GM12875 (cell line): ENCODE measurements at regions not wholly inside any gene's neighbourhood (a gene's known extent, or its start where the extent isn't known, plus 50 kb on each side); places are given as distances from the start of the nearest gene placed in this dataset.

Source experiments
- H3K4me3 ChIP-seq: one replicate; pipeline ENCODE4 v1.5.1; 2011; ENCODE audit warnings: low read depth, low read length, control low read depth
- CTCF ChIP-seq: IDR thresholded peaks from 2 replicates; pipeline ENCODE4 v1.5.1; 2011; ENCODE audit warnings: low read depth, mild to moderate bottlenecking, control low read depth, inconsistent platforms, low read length, moderate library complexity, borderline replicate concordance; ENCODE audit not compliant: insufficient read depth

GRCh38 chr1:221157026-221157761, 278.0 kb downstream of the HLX start:
- no peak overlapping the region for H3K4me3 ChIP-seq
- TF ChIP-seq CTCF = no peak

GRCh38 chr1:221159608-221160007, 280.4 kb downstream of the HLX start:
- H3K4me3 ChIP-seq = no peak overlapping the region
- no peak for TF ChIP-seq CTCF

GRCh38 chr1:221161571-221162041, 282.4 kb downstream of the HLX start:
- no peak overlapping the region for H3K4me3 ChIP-seq
- no peak for TF ChIP-seq CTCF

- TF ChIP-seq CTCF = no peak
- no peak overlapping the region for H3K4me3 ChIP-seq
Measured at GRCh38 chr1:221162352-221162751, 283.1 kb downstream of the HLX start.

- no peak overlapping the region for H3K4me3 ChIP-seq
- TF ChIP-seq CTCF = no peak
Measured at GRCh38 chr1:221162939-221163338, 283.7 kb downstream of the HLX start.

GRCh38 chr1:221164029-221164428, 284.8 kb downstream of the HLX start:
- no peak overlapping the region for H3K4me3 ChIP-seq
- TF ChIP-seq CTCF = no peak

- no peak overlapping the region for H3K4me3 ChIP-seq
- TF ChIP-seq CTCF = no peak
Measured at GRCh38 chr1:221164951-221165838, 286.0 kb downstream of the HLX start.
